HFFc6 (cell line): ENCODE measurements at regions not wholly inside any gene's neighbourhood (a gene's known extent, or its start where the extent isn't known, plus 50 kb on each side); places are given as distances from the start of the nearest gene placed in this dataset.

Experiments used
- DNase-seq: peaks from one replicate; pipeline ENCODE4 v3.0.0-alpha.2; 2018
- H3K27ac Mint-ChIP-seq: 2 replicates; pipeline ENCODE4 v1.8.0; 2020; ENCODE audit warnings: mild to moderate bottlenecking, mixed read lengths
- H3K27me3 Mint-ChIP-seq: 2 replicates; pipeline ENCODE4 v1.8.0; 2021; ENCODE audit warnings: mild to moderate bottlenecking, moderate library complexity, mixed read lengths; ENCODE audit not compliant: insufficient read depth
- H3K36me3 Mint-ChIP-seq: 2 replicates; pipeline ENCODE4 v1.8.0; 2021; ENCODE audit warnings: low read depth, mixed read lengths
- H3K4me1 Mint-ChIP-seq: 2 replicates; pipeline ENCODE4 v1.8.0; 2020; ENCODE audit warnings: low read depth, mixed read lengths
- H3K4me3 Mint-ChIP-seq: 2 replicates; pipeline ENCODE4 v1.8.0; 2020; ENCODE audit warnings: mild to moderate bottlenecking, moderate library complexity, mixed read lengths
- H3K9me3 Mint-ChIP-seq: 2 replicates; pipeline ENCODE4 v1.8.0; 2020; ENCODE audit warnings: mild to moderate bottlenecking, mixed read lengths
- TF ChIP-seq, protein P1 (sequence below): fragments of 200-600 bp; sonication (generic); IDR thresholded peaks from 2 replicates; pipeline ENCODE4 v1.5.0; 2021; ENCODE audit warnings: antibody characterized with exemption, mild to moderate bottlenecking

DNA sequence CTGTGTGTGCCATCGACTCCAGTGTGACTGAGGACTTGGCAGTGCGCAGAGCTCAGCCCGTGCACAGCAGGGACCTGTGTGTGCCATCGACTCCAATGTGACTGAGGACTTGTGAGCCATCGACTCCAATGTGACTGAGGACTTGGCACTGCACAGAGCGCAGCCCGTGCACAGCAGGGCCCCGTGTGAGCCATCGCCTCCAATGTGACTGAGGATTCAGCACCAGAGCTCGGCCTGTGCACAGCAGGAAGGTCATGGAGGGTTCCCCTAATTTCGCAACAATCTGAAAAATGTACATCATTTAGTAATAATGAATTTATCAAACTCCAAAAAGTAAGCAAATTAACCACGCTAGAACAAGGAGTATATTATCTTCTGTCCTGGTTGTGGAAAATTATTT lies 348.3 kb upstream of the B3GAT1 start:
- no peak overlapping the region for H3K4me3 Mint-ChIP-seq
- H3K9me3 Mint-ChIP-seq: peaks cover 63% of the 10 kb centered on the region
- no peaks in the 10 kb centered on the region; the same call in none of the 2 replicates for H3K27me3 Mint-ChIP-seq
- TF ChIP-seq, protein P1, sequence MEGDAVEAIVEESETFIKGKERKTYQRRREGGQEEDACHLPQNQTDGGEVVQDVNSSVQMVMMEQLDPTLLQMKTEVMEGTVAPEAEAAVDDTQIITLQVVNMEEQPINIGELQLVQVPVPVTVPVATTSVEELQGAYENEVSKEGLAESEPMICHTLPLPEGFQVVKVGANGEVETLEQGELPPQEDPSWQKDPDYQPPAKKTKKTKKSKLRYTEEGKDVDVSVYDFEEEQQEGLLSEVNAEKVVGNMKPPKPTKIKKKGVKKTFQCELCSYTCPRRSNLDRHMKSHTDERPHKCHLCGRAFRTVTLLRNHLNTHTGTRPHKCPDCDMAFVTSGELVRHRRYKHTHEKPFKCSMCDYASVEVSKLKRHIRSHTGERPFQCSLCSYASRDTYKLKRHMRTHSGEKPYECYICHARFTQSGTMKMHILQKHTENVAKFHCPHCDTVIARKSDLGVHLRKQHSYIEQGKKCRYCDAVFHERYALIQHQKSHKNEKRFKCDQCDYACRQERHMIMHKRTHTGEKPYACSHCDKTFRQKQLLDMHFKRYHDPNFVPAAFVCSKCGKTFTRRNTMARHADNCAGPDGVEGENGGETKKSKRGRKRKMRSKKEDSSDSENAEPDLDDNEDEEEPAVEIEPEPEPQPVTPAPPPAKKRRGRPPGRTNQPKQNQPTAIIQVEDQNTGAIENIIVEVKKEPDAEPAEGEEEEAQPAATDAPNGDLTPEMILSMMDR: no peak
- H3K27ac Mint-ChIP-seq: no peak overlapping the region
- no peaks in the 10 kb centered on the region; the same call in none of the 2 replicates for H3K36me3 Mint-ChIP-seq
- DNase-seq: no peak
- no peaks in the 10 kb centered on the region for H3K4me1 Mint-ChIP-seq

DNA sequence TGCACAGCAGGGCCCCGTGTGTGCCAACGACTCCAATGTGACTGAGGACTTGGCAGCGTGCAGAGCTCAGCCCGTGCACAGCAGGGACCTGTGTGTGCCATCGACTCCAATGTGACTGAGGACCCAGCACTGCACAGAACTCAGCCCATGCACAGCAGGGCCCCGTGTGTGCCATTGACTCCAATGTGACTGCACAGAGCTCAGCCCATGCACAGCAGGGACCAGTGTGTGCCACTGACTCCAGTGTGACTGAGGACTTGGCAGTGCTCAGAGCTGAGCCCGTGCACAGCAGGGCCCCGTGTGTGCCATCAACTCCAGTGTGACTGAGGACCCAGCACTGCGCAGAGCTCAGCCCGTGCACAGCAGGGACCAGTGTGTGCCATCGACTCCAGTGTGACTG lies 347.8 kb upstream of the B3GAT1 start:
- H3K27me3 Mint-ChIP-seq: no peaks in the 10 kb centered on the region; the same call in none of the 2 replicates
- TF ChIP-seq, protein P1: no peak
- DNase-seq: no peak
- H3K27ac Mint-ChIP-seq: no peak overlapping the region
- peaks cover 63% of the 10 kb centered on the region for H3K9me3 Mint-ChIP-seq
- no peaks in the 10 kb centered on the region; the same call in none of the 2 replicates for H3K36me3 Mint-ChIP-seq
- H3K4me1 Mint-ChIP-seq: no peaks in the 10 kb centered on the region
- no peak overlapping the region for H3K4me3 Mint-ChIP-seq

DNA sequence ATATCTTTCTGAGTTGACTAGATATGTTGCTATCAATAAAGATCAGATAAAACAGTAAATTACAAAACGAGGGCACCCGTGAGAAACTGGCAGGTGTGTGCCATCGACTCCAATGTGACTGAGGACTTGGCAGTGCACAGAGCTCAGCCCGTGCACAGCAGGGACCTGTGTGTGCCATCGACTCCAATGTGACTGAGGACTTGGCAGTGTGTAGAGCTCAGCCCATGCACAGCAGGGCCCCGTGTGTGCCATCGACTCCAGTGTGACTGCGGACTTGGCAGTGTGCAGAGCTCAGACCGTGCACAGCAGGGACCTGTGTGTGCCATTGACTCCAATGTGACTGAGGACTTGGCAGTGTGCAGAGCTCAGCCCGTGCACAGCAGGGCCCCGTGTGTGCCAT lies 347.2 kb upstream of the B3GAT1 start:
- Mint-ChIP-seq H3K36me3 (no peaks in the 10 kb centered on the region; the same call in none of the 2 replicates), H3K9me3 (peaks cover 62% of the 10 kb centered on the region), H3K27me3 (no peaks in the 10 kb centered on the region; the same call in 1 of the 2 replicates), H3K27ac (no peak overlapping the region), H3K4me3 (no peak overlapping the region), H3K4me1 (no peaks in the 10 kb centered on the region)
- DNase-seq: no peak
- TF ChIP-seq, protein P1: no peak

DNA sequence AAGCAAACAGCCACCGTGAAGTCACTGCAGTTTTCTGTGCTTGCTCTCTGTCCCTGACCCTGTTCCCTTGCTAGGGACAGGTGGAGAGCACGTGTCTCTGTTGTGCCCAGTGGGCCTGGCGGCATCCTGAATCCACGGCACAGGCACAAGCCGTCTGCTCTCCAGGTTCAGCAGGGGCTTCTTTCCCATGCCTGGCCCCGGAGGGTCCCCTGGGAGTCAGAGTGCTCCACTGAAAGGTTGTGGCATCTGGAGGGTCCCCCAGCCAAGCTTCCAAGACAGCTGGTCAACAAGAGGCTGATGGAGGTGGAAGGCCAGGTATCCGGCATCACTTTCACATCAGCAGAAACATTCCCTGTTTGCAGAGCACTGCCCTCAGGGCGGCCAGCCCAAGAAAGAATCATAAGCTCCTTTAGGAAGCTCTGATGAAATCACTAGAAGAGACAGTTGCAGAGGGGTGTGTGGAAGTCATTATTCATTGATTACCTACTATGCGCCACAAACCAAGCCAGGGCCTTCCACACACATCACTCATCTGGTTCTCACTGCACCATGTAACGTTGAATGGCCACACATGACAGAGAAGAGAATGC lies 346.4 kb upstream of the B3GAT1 start:
- no peak for DNase-seq
- no peak overlapping the region for H3K4me3 Mint-ChIP-seq
- H3K27me3 Mint-ChIP-seq: no peaks in the 10 kb centered on the region; the same call in 1 of the 2 replicates
- TF ChIP-seq, protein P1: no peak
- no peak overlapping the region for H3K27ac Mint-ChIP-seq
- no peaks in the 10 kb centered on the region; the same call in none of the 2 replicates for H3K36me3 Mint-ChIP-seq
- H3K4me1 Mint-ChIP-seq: no peaks in the 10 kb centered on the region
- H3K9me3 Mint-ChIP-seq: peaks cover 63% of the 10 kb centered on the region

DNA sequence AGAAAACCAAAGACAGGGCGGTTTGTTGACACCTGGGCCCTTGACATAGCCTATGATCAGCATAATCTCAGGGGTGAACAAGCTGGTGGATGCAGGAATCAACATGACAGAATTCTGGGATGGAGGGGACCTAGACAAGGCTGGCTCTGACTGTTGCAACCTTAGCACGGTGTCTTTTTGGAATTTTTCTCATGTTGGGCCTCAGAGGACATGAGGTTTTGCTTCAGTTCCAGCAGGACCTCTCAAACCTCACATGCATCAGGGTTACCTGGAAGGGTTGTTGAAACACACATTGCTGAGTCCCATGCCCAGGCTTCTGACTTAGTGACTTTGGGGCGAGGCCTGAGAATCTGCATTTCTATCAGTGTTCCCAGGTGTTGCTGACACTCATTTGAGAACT lies 345.6 kb upstream of the B3GAT1 start:
- H3K9me3 Mint-ChIP-seq: peaks cover 65% of the 10 kb centered on the region
- H3K4me1 Mint-ChIP-seq: no peaks in the 10 kb centered on the region
- H3K4me3 Mint-ChIP-seq: no peak overlapping the region
- no peaks in the 10 kb centered on the region; the same call in 1 of the 2 replicates for H3K27me3 Mint-ChIP-seq
- no peak overlapping the region for H3K27ac Mint-ChIP-seq
- TF ChIP-seq, protein P1: no peak
- no peak for DNase-seq
- H3K36me3 Mint-ChIP-seq: no peaks in the 10 kb centered on the region; the same call in none of the 2 replicates
